BJ (cell line): ENCODE measurements at regions not wholly inside any gene's neighbourhood (a gene's known extent, or its start where the extent isn't known, plus 50 kb on each side); places are given as distances from the start of the nearest gene placed in this dataset.

Experiments used
- CTCF ChIA-PET: fragments of 350-600 bp; formaldehyde crosslinking; extraction: SDS; loops from one replicate; lab custom pipeline; 2021; ENCODE audit warnings: antibody characterized with exemption, inconsistent platforms; lab: Yijun Ruan, JAX
- POLR2A ChIA-PET: fragments of 300-600 bp; sonication (Branson Sonifier 250); formaldehyde crosslinking; extraction: SDS; loops from one replicate; lab custom pipeline; 2021; ENCODE audit warnings: antibody characterized with exemption; lab: Charles Lee
- DNase-seq: peaks from one replicate; pipeline ENCODE4 v3.0.0-alpha.2; 2011; ENCODE audit warnings: low read depth
- H3K27me3 ChIP-seq: 2 replicates; pipeline ENCODE4 v1.6.0; 2011; ENCODE audit warnings: low read length; ENCODE audit not compliant: control insufficient read depth, insufficient read depth
- H3K36me3 ChIP-seq: 2 replicates; pipeline ENCODE4 v1.5.1; 2011; ENCODE audit warnings: low read length; ENCODE audit not compliant: control insufficient read depth, insufficient read depth
- H3K4me3 ChIP-seq: 2 replicates; pipeline ENCODE4 v1.5.1; 2011; ENCODE audit warnings: low read depth, mild to moderate bottlenecking, control low read depth, low read length
- CTCF ChIP-seq: IDR thresholded peaks from 2 replicates; pipeline ENCODE4 v1.5.1; 2011; ENCODE audit warnings: low read depth, mild to moderate bottlenecking, control low read depth, inconsistent platforms, low read length, moderate library complexity; ENCODE audit not compliant: insufficient read depth

GRCh38 chr16:73166441-73166851 is 118.5 kb upstream of the ZFHX3 start:
- no peak for DNase-seq
- no peak for TF ChIP-seq CTCF
- POLR2A ChIA-PET: no interaction called here
- CTCF ChIA-PET: interaction anchor here (1.2 kb wide), 1 partner anchor 334 kb away, joined by 4 read pairs; no protein-coding TSS in a partner anchor
- no peaks in the 10 kb centered on the region for H3K36me3 ChIP-seq
- H3K27me3 ChIP-seq: peaks cover 6% of the 10 kb centered on the region
- H3K4me3 ChIP-seq: no peak overlapping the region

GRCh38 chr16:73163238-73163815 is 115.4 kb upstream of the ZFHX3 start:
- DNase-seq: no peak
- no peak for TF ChIP-seq CTCF

GRCh38 chr16:73161977-73162376 is 114.0 kb upstream of the ZFHX3 start:
- Histone ChIP-seq H3K36me3 (no peaks in the 10 kb centered on the region), H3K27me3 (peaks cover 5% of the 10 kb centered on the region), H3K4me3 (no peak overlapping the region)
- CTCF ChIA-PET: interaction anchor here (0.6 kb wide), 1 partner anchor 69 kb away, joined by 3 read pairs; no protein-coding TSS in a partner anchor
- POLR2A ChIA-PET: no interaction called here
- TF ChIP-seq CTCF: no peak
- no peak for DNase-seq

More at GRCh38 chr16:73163238-73163815, 115.4 kb upstream of the ZFHX3 start:
- H3K4me3 ChIP-seq: no peak overlapping the region
- no peaks in the 10 kb centered on the region for H3K36me3 ChIP-seq
- peaks cover 5% of the 10 kb centered on the region for H3K27me3 ChIP-seq
- CTCF ChIA-PET: interaction anchor here (0.6 to 1.0 kb wide), 3 partner anchors 8 to 409 kb away, joined by 3 to 4 read pairs (median 3); no protein-coding TSS in a partner anchor
- POLR2A ChIA-PET: no interaction called here

- Histone ChIP-seq H3K36me3 (no peaks in the 10 kb centered on the region), H3K4me3 (no peak overlapping the region), H3K27me3 (peaks cover 5% of the 10 kb centered on the region)
- no peak for TF ChIP-seq CTCF
- CTCF ChIA-PET: interaction anchor here (0.7 kb wide), 1 partner anchor 650 kb away, joined by 3 read pairs; no protein-coding TSS in a partner anchor
- POLR2A ChIA-PET: no interaction called here
- no peak for DNase-seq
These were observed 111.4 kb upstream of the ZFHX3 start for GRCh38 chr16:73159296-73159695.

- POLR2A ChIA-PET: no interaction called here
- CTCF ChIA-PET: no interaction called here
- no peak for TF ChIP-seq CTCF
- H3K4me3 ChIP-seq: no peak overlapping the region
- H3K27me3 ChIP-seq: peaks cover 5% of the 10 kb centered on the region
- H3K36me3 ChIP-seq: no peaks in the 10 kb centered on the region
- DNase-seq: no peak
These were observed 109.9 kb upstream of the ZFHX3 start for GRCh38 chr16:73157861-73158260.
